ENCODE measurements at regions not wholly inside any gene's neighbourhood (a gene's known extent, or its start where the extent isn't known, plus 50 kb on each side); places are given as distances from the start of the nearest gene placed in this dataset.
"Not testable (repeated sequence)": the region's sequence is repeated elsewhere in the genome, so short reads cannot be mapped to it uniquely, and the experiment has no call there.

GRCh38 chr5:127216898-127217675, 73.5 kb upstream of the MEGF10 start:
- DNase-seq, result no peak

GRCh38 chr5:127221936-127222335, 68.7 kb upstream of the MEGF10 start:
- not testable (repeated sequence) for DNase-seq

GRCh38 chr5:127222571-127223156, 67.9 kb upstream of the MEGF10 start:
- not testable (repeated sequence) for DNase-seq

GRCh38 chr5:127223256-127223974, 67.2 kb upstream of the MEGF10 start:
- DNase-seq, result no peak

GRCh38 chr5:127227881-127228280, 62.7 kb upstream of the MEGF10 start:
- no peak for DNase-seq

- no peak for DNase-seq
These were observed 61.9 kb upstream of the MEGF10 start for GRCh38 chr5:127228540-127229184.

- DNase-seq, result peak; percentile 43
These were observed 61.3 kb upstream of the MEGF10 start for GRCh38 chr5:127229185-127229889.

GRCh38 chr5:127231118-127231517, 59.5 kb upstream of the MEGF10 start:
- no peak for DNase-seq

GRCh38 chr5:127233590-127233989, 57.0 kb upstream of the MEGF10 start:
- DNase-seq, result no peak

- DNase-seq, result no peak
These were observed 55.5 kb upstream of the MEGF10 start for GRCh38 chr5:127235136-127235535.

GRCh38 chr5:127236254-127236653, 54.3 kb upstream of the MEGF10 start:
- DNase-seq, result no peak

Measured in NCI-H2171 treated with DMSO at 0.1 percent for 48 hours (cell line).